Panc1 (cell line): ENCODE measurements at regions not wholly inside any gene's neighbourhood (a gene's known extent, or its start where the extent isn't known, plus 50 kb on each side); places are given as distances from the start of the nearest gene placed in this dataset.

Experiments used
- ATAC-seq: fragments of 200-7000 bp; cut with Tn5 transposase; 2 replicates; pipeline ENCODE4 v1.9.1; 2020; ENCODE audit warnings: mild to moderate bottlenecking, moderate library complexity
- BruUV-seq: library from RNA; stranded (reverse); fragments of 400-500 nt; replicated peaks from 2 replicates; lab custom pipeline; 2021; lab: Mats Ljungman, UMichigan
- CTCF ChIA-PET: fragments of 300-600 bp; sonication (Branson Sonifier 250); formaldehyde crosslinking; loops from one replicate; lab custom pipeline; 2022; ENCODE audit warnings: antibody characterized with exemption; lab: Charles Lee
- POLR2A ChIA-PET: fragments of 300-600 bp; sonication (Branson Sonifier 250); formaldehyde crosslinking; loops from one replicate; lab custom pipeline; 2022; ENCODE audit warnings: antibody characterized with exemption; lab: Charles Lee
- DNase-seq: peaks from one replicate; pipeline ENCODE4 v3.0.0-alpha.2; 2010; ENCODE audit warnings: low read depth, low spot score
- H3K27ac ChIP-seq: 2 replicates; pipeline ENCODE4 v1.5.1; 2011; ENCODE audit warnings: mild to moderate bottlenecking, low read length, inconsistent platforms
- H3K27me3 ChIP-seq: fragments of 200-500 bp; sonication (Bioruptor generic); 2 replicates; pipeline ENCODE4 v1.6.0; 2014; ENCODE audit warnings: low read length, inconsistent platforms; ENCODE audit not compliant: control insufficient read depth, insufficient read depth
- H3K36me3 ChIP-seq: fragments of 200-500 bp; sonication (Bioruptor generic); 2 replicates; pipeline ENCODE4 v1.5.1; 2014; ENCODE audit warnings: inconsistent platforms, mild to moderate bottlenecking, low read length, moderate library complexity; ENCODE audit not compliant: control insufficient read depth, insufficient read depth
- H3K4me1 ChIP-seq: 2 replicates; pipeline ENCODE4 v1.5.1; 2011; ENCODE audit warnings: inconsistent platforms, mild to moderate bottlenecking, low read length, moderate library complexity; ENCODE audit not compliant: control insufficient read depth, insufficient read depth
- H3K4me3 ChIP-seq, 2 experiments: 2 replicates each; pipeline ENCODE4 v1.5.1; 2011 to 2012; ENCODE audit warnings: low read depth in 2 of 2, low read length in 2 of 2, mild to moderate bottlenecking in 2 of 2, inconsistent platforms in 1 of 2, moderate library complexity in 1 of 2
- H3K9me3 ChIP-seq: fragments of 200-500 bp; sonication (Bioruptor generic); 2 replicates; pipeline ENCODE4 v1.5.1; 2014; ENCODE audit warnings: low read depth, mild to moderate bottlenecking, inconsistent platforms, low read length, moderate library complexity; ENCODE audit not compliant: control insufficient read depth, insufficient read depth
- CTCF ChIP-seq: fragments of 450-650 bp; IDR thresholded peaks from 2 replicates; pipeline ENCODE4 v1.5.1; 2017; ENCODE audit warnings: mild to moderate bottlenecking
- POLR2AphosphoS5 ChIP-seq: IDR thresholded peaks from 2 replicates; pipeline ENCODE4 v1.6.1; 2012; ENCODE audit warnings: mild to moderate bottlenecking, low read depth, low read length, moderate library complexity
- REST ChIP-seq, 2 experiments: IDR thresholded peaks; 2 replicates each; pipeline ENCODE4 v1.6.1; 2011 to 2012; ENCODE audit warnings: low read depth in 2 of 2, control low read depth in 1 of 2, low read length in 1 of 2, mild to moderate bottlenecking in 1 of 2, moderate library complexity in 1 of 2; ENCODE audit not compliant: insufficient read depth in 1 of 2
- SIN3A ChIP-seq: IDR thresholded peaks from 2 replicates; pipeline ENCODE4 v1.6.1; 2012; ENCODE audit warnings: low read depth, mild to moderate bottlenecking, low read length, moderate library complexity, borderline replicate concordance; ENCODE audit not compliant: insufficient read depth
- TCF7L2 ChIP-seq: IDR thresholded peaks from 2 replicates; pipeline ENCODE4 v1.6.1; 2011; ENCODE audit warnings: mild to moderate bottlenecking, low read depth, low read length, inconsistent platforms
- in situ Hi-C: cut with HindIII; loops from 2 replicates; pipeline ENCODE4 v1.10.0; 2016; ENCODE audit warnings: low sequenced_read_pairs, low pct_unique_long_range_greater_than_20kb
- intact Hi-C: fragments of 100-400 bp; cut with micrococcal nuclease; formaldehyde crosslinking; loops from one replicate; pipeline ENCODE4 v1.10.0; 2022; ENCODE audit not compliant: unreplicated experiment

- in situ Hi-C loops, result no loop called here
- BruUV-seq, result no TSS peak
- ChIA-PET POLR2A (no interaction called here), CTCF (no interaction called here)
- no peak for ATAC-seq
- DNase-seq, result no peak
- intact Hi-C loops, result loop anchor here (10.0 kb wide), 1 partner anchor 288 kb away; no protein-coding TSS in a partner anchor
- Histone ChIP-seq H3K4me1 (no peaks in the 10 kb centered on the region), H3K27me3 (no peaks in the 10 kb centered on the region), H3K9me3 (no peaks in the 10 kb centered on the region), H3K27ac (no peak overlapping the region), H3K36me3 (no peaks in the 10 kb centered on the region), H3K4me3 (no peak overlapping the region)
- no peak for TF ChIP-seq TCF7L2
- TF ChIP-seq CTCF, result no peak
- no peak for TF ChIP-seq SIN3A
- no peak for TF ChIP-seq REST (IDR thresholded peaks at IDR 0.05; ENCODE audit: insufficient read depth in 1 of 2, low read depth in 2 of 2, low read length in 1 of 2)
- TF ChIP-seq POLR2AphosphoS5, result no peak
Measured at GRCh38 chr3:181613191-181613590, 98.5 kb upstream of the SOX2 start.

- ATAC-seq, result no peak
- no peak for TF ChIP-seq POLR2AphosphoS5
- TF ChIP-seq SIN3A, result no peak
- TF ChIP-seq TCF7L2, result no peak
- TF ChIP-seq CTCF, result no peak
- TF ChIP-seq REST (IDR thresholded peaks at IDR 0.05; ENCODE audit: insufficient read depth in 1 of 2, low read depth in 2 of 2, low read length in 1 of 2), result no peak
- Histone ChIP-seq H3K27me3 (no peaks in the 10 kb centered on the region), H3K4me1 (no peaks in the 10 kb centered on the region), H3K36me3 (no peaks in the 10 kb centered on the region), H3K27ac (no peak overlapping the region), H3K4me3 (no peak overlapping the region), H3K9me3 (no peaks in the 10 kb centered on the region)
- intact Hi-C loops, result loop anchor here (10.0 kb wide), 1 partner anchor 286 kb away; no protein-coding TSS in a partner anchor
- in situ Hi-C loops, result no loop called here
- CTCF ChIA-PET, result no interaction called here
- BruUV-seq, result no TSS peak
- POLR2A ChIA-PET, result no interaction called here
- no peak for DNase-seq
Measured at GRCh38 chr3:181610973-181611265, 100.8 kb upstream of the SOX2 start.
